MM.1S (cell line): ENCODE measurements at regions not wholly inside any gene's neighbourhood (a gene's known extent, or its start where the extent isn't known, plus 50 kb on each side); places are given as distances from the start of the nearest gene placed in this dataset.

Experiments used
- DNase-seq: peaks from one replicate; pipeline ENCODE4 v3.0.0-alpha.2; 2015
- H2AFZ ChIP-seq: fragments of 300-600 bp; sonication (generic); 2 replicates; pipeline ENCODE4 v1.6.0; 2016; ENCODE audit warnings: antibody characterized with exemption, low read length
- H3F3A ChIP-seq: fragments of 300-600 bp; sonication (generic); 2 replicates; pipeline ENCODE4 v1.6.1; 2016; ENCODE audit warnings: mild to moderate bottlenecking, antibody characterized with exemption, low read length, moderate library complexity, mixed read lengths; ENCODE audit not compliant: insufficient read depth
- H3K27ac ChIP-seq: fragments of 300-600 bp; sonication (generic); 2 replicates; pipeline ENCODE4 v1.5.1; 2016; ENCODE audit warnings: mild to moderate bottlenecking, low read length
- H3K27me3 ChIP-seq: fragments of 300-600 bp; sonication (generic); replicated peaks from 2 replicates; pipeline ENCODE4 v1.6.0; 2016; ENCODE audit warnings: low read length; ENCODE audit not compliant: insufficient read depth
- H3K36me3 ChIP-seq: fragments of 300-600 bp; sonication (generic); replicated peaks from 2 replicates; pipeline ENCODE4 v1.6.1; 2016; ENCODE audit warnings: mild to moderate bottlenecking, low read length, mixed read lengths; ENCODE audit not compliant: insufficient read depth
- H3K4me1 ChIP-seq: fragments of 300-600 bp; sonication (generic); 2 replicates; pipeline ENCODE4 v1.6.1; 2016; ENCODE audit warnings: low read length, mixed read lengths
- H3K4me2 ChIP-seq: fragments of 300-600 bp; sonication (generic); 2 replicates; pipeline ENCODE4 v1.6.0; 2016; ENCODE audit warnings: low read depth, low read length
- H3K4me3 ChIP-seq: fragments of 300-600 bp; sonication (generic); 2 replicates; pipeline ENCODE4 v1.5.1; 2016; ENCODE audit warnings: low read length, mixed read lengths
- H3K79me2 ChIP-seq: fragments of 300-600 bp; sonication (generic); 2 replicates; pipeline ENCODE4 v1.6.1; 2016; ENCODE audit warnings: mixed run types, low read length, mixed read lengths
- H3K9ac ChIP-seq: fragments of 300-600 bp; sonication (generic); 2 replicates; pipeline ENCODE4 v1.6.1; 2016; ENCODE audit warnings: low read length, mixed read lengths
- H3K9me2 ChIP-seq: fragments of 300-600 bp; sonication (generic); replicated peaks from 2 replicates; pipeline ENCODE4 v1.6.1; 2016; ENCODE audit warnings: mild to moderate bottlenecking, low read length, mixed read lengths; ENCODE audit not compliant: insufficient read depth
- H3K9me3 ChIP-seq: fragments of 300-600 bp; sonication (generic); replicated peaks from 2 replicates; pipeline ENCODE4 v1.6.1; 2016; ENCODE audit warnings: mild to moderate bottlenecking, low read length, mixed read lengths; ENCODE audit not compliant: insufficient read depth
- H4K20me1 ChIP-seq: fragments of 300-600 bp; sonication (generic); 2 replicates; pipeline ENCODE4 v1.6.1; 2016; ENCODE audit warnings: mild to moderate bottlenecking, low read length, moderate library complexity, mixed read lengths; ENCODE audit not compliant: insufficient read depth
- CTCF ChIP-seq: fragments of 300-600 bp; sonication (generic); IDR thresholded peaks from 2 replicates; pipeline ENCODE4 v1.5.1; 2016; ENCODE audit warnings: antibody characterized with exemption, low read length, mixed read lengths
- EZH2 ChIP-seq: fragments of 300-600 bp; sonication (generic); optimal IDR thresholded peaks from 2 replicates; pipeline ENCODE3; 2017; ENCODE audit warnings: low read depth, mild to moderate bottlenecking, antibody characterized with exemption, low read length, mixed read lengths
- EZH2phosphoT487 ChIP-seq: fragments of 300-600 bp; sonication (generic); IDR thresholded peaks from 2 replicates; pipeline ENCODE4 v1.6.1; 2018; ENCODE audit warnings: antibody characterized with exemption, low read length

DNA sequence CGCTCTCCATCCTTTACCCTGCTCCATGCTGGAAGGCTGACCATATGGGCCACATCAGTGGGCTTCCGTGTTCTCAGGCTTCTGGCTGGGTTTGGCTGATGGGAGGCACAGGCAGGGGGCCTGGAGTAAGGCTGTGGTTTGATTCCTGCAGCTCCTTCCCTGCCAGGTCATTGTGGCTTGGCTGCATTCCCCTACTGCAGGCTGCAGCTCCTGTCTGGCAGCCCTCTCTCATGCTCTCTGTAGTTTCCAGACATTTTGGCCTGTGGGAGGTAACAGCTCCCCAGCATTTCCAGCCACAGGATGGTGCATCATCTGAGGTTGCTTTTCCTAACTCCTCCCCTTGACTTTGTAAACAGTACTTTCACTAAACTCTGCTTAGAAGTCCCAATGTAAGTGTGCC lies 102.0 kb upstream of the PTPN3 start:
- H3F3A ChIP-seq = no peaks in the 10 kb centered on the region
- H3K79me2 ChIP-seq = no peaks in the 10 kb centered on the region
- no peaks in the 10 kb centered on the region for H3K36me3 ChIP-seq
- no peaks in the 10 kb centered on the region for H3K9me3 ChIP-seq
- no peak overlapping the region for H2AFZ ChIP-seq
- no peaks in the 10 kb centered on the region for H3K9me2 ChIP-seq
- H3K4me1 ChIP-seq = no peaks in the 10 kb centered on the region
- no peak overlapping the region for H3K4me3 ChIP-seq
- H3K9ac ChIP-seq = no peak overlapping the region
- TF ChIP-seq CTCF = no peak
- TF ChIP-seq EZH2phosphoT487 = no peak
- no peak for TF ChIP-seq EZH2
- DNase-seq = no peak
- no peak overlapping the region for H3K27ac ChIP-seq
- H3K4me2 ChIP-seq = no peak overlapping the region
- no peaks in the 10 kb centered on the region for H3K27me3 ChIP-seq
- H4K20me1 ChIP-seq = no peaks in the 10 kb centered on the region

DNA sequence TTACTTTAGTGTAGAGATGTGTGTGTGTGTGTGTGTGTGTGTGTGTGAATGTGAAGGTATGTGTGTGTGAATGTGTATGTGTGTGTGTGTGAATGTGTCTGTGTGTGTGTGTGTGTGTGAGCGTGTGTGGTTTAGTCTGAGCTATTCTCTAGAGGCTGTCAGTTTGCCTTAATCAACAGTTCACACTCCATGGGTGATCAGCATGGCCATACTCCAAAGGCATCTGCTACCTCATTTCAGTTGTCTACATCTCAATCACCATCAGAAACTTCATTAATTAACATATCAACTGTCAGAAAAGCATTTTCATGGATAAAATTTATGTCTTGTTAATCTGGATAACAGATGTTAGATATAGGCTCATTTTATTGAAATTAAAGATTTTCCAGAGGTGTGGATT lies 103.1 kb upstream of the PTPN3 start:
- Histone ChIP-seq H3K4me2 (no peak overlapping the region), H3K4me3 (no peak overlapping the region), H3K36me3 (no peaks in the 10 kb centered on the region), H3K9me3 (no peaks in the 10 kb centered on the region), H3K27me3 (no peaks in the 10 kb centered on the region), H4K20me1 (no peaks in the 10 kb centered on the region), H2AFZ (no peak overlapping the region), H3F3A (no peaks in the 10 kb centered on the region), H3K27ac (no peak overlapping the region), H3K9ac (no peak overlapping the region), H3K9me2 (no peaks in the 10 kb centered on the region), H3K4me1 (no peaks in the 10 kb centered on the region), H3K79me2 (no peaks in the 10 kb centered on the region)
- no peak for DNase-seq
- TF ChIP-seq CTCF = no peak
- no peak for TF ChIP-seq EZH2
- no peak for TF ChIP-seq EZH2phosphoT487

DNA sequence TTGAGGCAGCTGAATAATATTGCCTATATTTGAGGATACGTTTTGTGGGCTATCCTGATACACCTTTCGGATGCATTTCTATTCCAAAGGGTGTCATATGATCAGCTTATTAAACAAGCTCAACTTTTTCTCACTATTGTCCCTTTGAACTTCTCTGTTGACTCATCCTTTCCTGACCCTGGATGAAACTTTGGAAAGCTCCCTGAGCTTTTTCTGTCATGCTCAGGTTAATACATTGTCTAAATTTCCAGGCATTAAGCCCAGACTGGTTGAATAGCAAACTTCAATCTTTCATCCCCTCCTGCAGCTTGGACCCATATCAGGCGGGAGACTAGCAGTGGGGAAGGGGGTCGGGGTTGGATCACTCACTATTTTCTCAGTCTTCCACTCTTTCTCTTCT lies 104.9 kb upstream of the PTPN3 start:
- TF ChIP-seq EZH2phosphoT487 = no peak
- no peak for TF ChIP-seq CTCF
- TF ChIP-seq EZH2 = no peak
- H3K4me3 ChIP-seq = no peak overlapping the region
- no peaks in the 10 kb centered on the region for H3K79me2 ChIP-seq
- no peaks in the 10 kb centered on the region for H3F3A ChIP-seq
- no peaks in the 10 kb centered on the region for H4K20me1 ChIP-seq
- H2AFZ ChIP-seq = no peak overlapping the region
- H3K9me2 ChIP-seq = no peaks in the 10 kb centered on the region
- no peak overlapping the region for H3K9ac ChIP-seq
- no peaks in the 10 kb centered on the region for H3K9me3 ChIP-seq
- no peaks in the 10 kb centered on the region for H3K4me1 ChIP-seq
- H3K4me2 ChIP-seq = no peak overlapping the region
- no peak overlapping the region for H3K27ac ChIP-seq
- no peak for DNase-seq
- no peaks in the 10 kb centered on the region for H3K27me3 ChIP-seq
- H3K36me3 ChIP-seq = no peaks in the 10 kb centered on the region
